ENCODE measurements at regions not wholly inside any gene's neighbourhood (a gene's known extent, or its start where the extent isn't known, plus 50 kb on each side); places are given as distances from the start of the nearest gene placed in this dataset.

- no peak for TF ChIP-seq REST (IDR thresholded peaks at IDR 0.05; ENCODE audit: low read depth)
Observed at GRCh38 chr13:30520571-30520970, 54.8 kb upstream of the HMGB1 start.

GRCh38 chr13:30523211-30523610 is 57.5 kb upstream of the HMGB1 start:
- TF ChIP-seq TAF1 (IDR thresholded peaks at IDR 0.05; ENCODE audit: low read depth) (no peak), USF1 (IDR thresholded peaks at IDR 0.05) (no peak), CREB1 (IDR thresholded peaks at IDR 0.05; ENCODE audit: low read depth) (no peak), RAD21 (IDR thresholded peaks at IDR 0.05; ENCODE audit: low read depth) (no peak), TEAD4 (IDR thresholded peaks at IDR 0.05) (no peak), EP300 (IDR thresholded peaks at IDR 0.05; ENCODE audit: borderline replicate concordance) (no peak)

GRCh38 chr13:30526612-30527495 is 61.1 kb upstream of the HMGB1 start:
- TF ChIP-seq CEBPB (IDR thresholded peaks at IDR 0.05) (no peak), TCF12 (IDR thresholded peaks at IDR 0.05; ENCODE audit: low read depth) (no peak), EP300 (IDR thresholded peaks at IDR 0.05; ENCODE audit: borderline replicate concordance) (no peak), YY1 (IDR thresholded peaks at IDR 0.05; ENCODE audit: low read depth) (no peak), REST (IDR thresholded peaks at IDR 0.05; ENCODE audit: low read depth) (no peak), ZBTB7A (IDR thresholded peaks at IDR 0.05; ENCODE audit: low read depth) (no peak), CREB1 (IDR thresholded peaks at IDR 0.05; ENCODE audit: low read depth) (no peak), NFIC (IDR thresholded peaks at IDR 0.05) (no peak), EGR1 (IDR thresholded peaks at IDR 0.05) (no peak), FOXM1 (IDR thresholded peaks at IDR 0.05; ENCODE audit: borderline replicate concordance, low read depth) (no peak), MAX (IDR thresholded peaks at IDR 0.05) (no peak), RAD21 (IDR thresholded peaks at IDR 0.05; ENCODE audit: low read depth) (no peak), TEAD4 (IDR thresholded peaks at IDR 0.05) (no peak), TAF1 (IDR thresholded peaks at IDR 0.05; ENCODE audit: low read depth) (no peak)

- TF ChIP-seq CEBPB (IDR thresholded peaks at IDR 0.05) = no peak
- TF ChIP-seq TEAD4 (IDR thresholded peaks at IDR 0.05) = no peak
- no peak for TF ChIP-seq MAX (IDR thresholded peaks at IDR 0.05)
- no peak for TF ChIP-seq FOXM1 (IDR thresholded peaks at IDR 0.05; ENCODE audit: borderline replicate concordance, low read depth)
- no peak for TF ChIP-seq RAD21 (IDR thresholded peaks at IDR 0.05; ENCODE audit: low read depth)
- TF ChIP-seq EP300 (IDR thresholded peaks at IDR 0.05; ENCODE audit: borderline replicate concordance) = no peak
- no peak for TF ChIP-seq YY1 (IDR thresholded peaks at IDR 0.05; ENCODE audit: low read depth)
- no peak for TF ChIP-seq TAF1 (IDR thresholded peaks at IDR 0.05; ENCODE audit: low read depth)
- no peak for TF ChIP-seq CREB1 (IDR thresholded peaks at IDR 0.05; ENCODE audit: low read depth)
- no peak for TF ChIP-seq REST (IDR thresholded peaks at IDR 0.05; ENCODE audit: low read depth)
- TF ChIP-seq EGR1 (IDR thresholded peaks at IDR 0.05) = no peak
- no peak for TF ChIP-seq USF1 (IDR thresholded peaks at IDR 0.05)
- no peak for TF ChIP-seq TCF12 (IDR thresholded peaks at IDR 0.05; ENCODE audit: low read depth)
Observed at GRCh38 chr13:30529085-30529834, 63.5 kb upstream of the HMGB1 start.

Measured in Ishikawa (cell line).